Panc1 (cell line): ENCODE measurements at regions not wholly inside any gene's neighbourhood (a gene's known extent, or its start where the extent isn't known, plus 50 kb on each side); places are given as distances from the start of the nearest gene placed in this dataset.

Experiments used
- ATAC-seq: fragments of 200-7000 bp; cut with Tn5 transposase; 2 replicates; pipeline ENCODE4 v1.9.1; 2020; ENCODE audit warnings: mild to moderate bottlenecking, moderate library complexity
- BruUV-seq: library from RNA; stranded (reverse); fragments of 400-500 nt; replicated peaks from 2 replicates; lab custom pipeline; 2021; lab: Mats Ljungman, UMichigan
- CTCF ChIA-PET: fragments of 300-600 bp; sonication (Branson Sonifier 250); formaldehyde crosslinking; loops from one replicate; lab custom pipeline; 2022; ENCODE audit warnings: antibody characterized with exemption; lab: Charles Lee
- POLR2A ChIA-PET: fragments of 300-600 bp; sonication (Branson Sonifier 250); formaldehyde crosslinking; loops from one replicate; lab custom pipeline; 2022; ENCODE audit warnings: antibody characterized with exemption; lab: Charles Lee
- DNase-seq: peaks from one replicate; pipeline ENCODE4 v3.0.0-alpha.2; 2010; ENCODE audit warnings: low read depth, low spot score
- H3K27ac ChIP-seq: 2 replicates; pipeline ENCODE4 v1.5.1; 2011; ENCODE audit warnings: mild to moderate bottlenecking, low read length, inconsistent platforms
- H3K27me3 ChIP-seq: fragments of 200-500 bp; sonication (Bioruptor generic); 2 replicates; pipeline ENCODE4 v1.6.0; 2014; ENCODE audit warnings: low read length, inconsistent platforms; ENCODE audit not compliant: control insufficient read depth, insufficient read depth
- H3K36me3 ChIP-seq: fragments of 200-500 bp; sonication (Bioruptor generic); 2 replicates; pipeline ENCODE4 v1.5.1; 2014; ENCODE audit warnings: inconsistent platforms, mild to moderate bottlenecking, low read length, moderate library complexity; ENCODE audit not compliant: control insufficient read depth, insufficient read depth
- H3K4me1 ChIP-seq: 2 replicates; pipeline ENCODE4 v1.5.1; 2011; ENCODE audit warnings: inconsistent platforms, mild to moderate bottlenecking, low read length, moderate library complexity; ENCODE audit not compliant: control insufficient read depth, insufficient read depth
- H3K4me3 ChIP-seq, 2 experiments: 2 replicates each; pipeline ENCODE4 v1.5.1; 2011 to 2012; ENCODE audit warnings: low read depth in 2 of 2, low read length in 2 of 2, mild to moderate bottlenecking in 2 of 2, inconsistent platforms in 1 of 2, moderate library complexity in 1 of 2
- H3K9me3 ChIP-seq: fragments of 200-500 bp; sonication (Bioruptor generic); 2 replicates; pipeline ENCODE4 v1.5.1; 2014; ENCODE audit warnings: low read depth, mild to moderate bottlenecking, inconsistent platforms, low read length, moderate library complexity; ENCODE audit not compliant: control insufficient read depth, insufficient read depth
- CTCF ChIP-seq: fragments of 450-650 bp; IDR thresholded peaks from 2 replicates; pipeline ENCODE4 v1.5.1; 2017; ENCODE audit warnings: mild to moderate bottlenecking
- POLR2AphosphoS5 ChIP-seq: IDR thresholded peaks from 2 replicates; pipeline ENCODE4 v1.6.1; 2012; ENCODE audit warnings: mild to moderate bottlenecking, low read depth, low read length, moderate library complexity
- REST ChIP-seq, 2 experiments: IDR thresholded peaks; 2 replicates each; pipeline ENCODE4 v1.6.1; 2011 to 2012; ENCODE audit warnings: low read depth in 2 of 2, control low read depth in 1 of 2, low read length in 1 of 2, mild to moderate bottlenecking in 1 of 2, moderate library complexity in 1 of 2; ENCODE audit not compliant: insufficient read depth in 1 of 2
- SIN3A ChIP-seq: IDR thresholded peaks from 2 replicates; pipeline ENCODE4 v1.6.1; 2012; ENCODE audit warnings: low read depth, mild to moderate bottlenecking, low read length, moderate library complexity, borderline replicate concordance; ENCODE audit not compliant: insufficient read depth
- TCF7L2 ChIP-seq: IDR thresholded peaks from 2 replicates; pipeline ENCODE4 v1.6.1; 2011; ENCODE audit warnings: mild to moderate bottlenecking, low read depth, low read length, inconsistent platforms
- in situ Hi-C: cut with HindIII; loops from 2 replicates; pipeline ENCODE4 v1.10.0; 2016; ENCODE audit warnings: low sequenced_read_pairs, low pct_unique_long_range_greater_than_20kb
- intact Hi-C: fragments of 100-400 bp; cut with micrococcal nuclease; formaldehyde crosslinking; loops from one replicate; pipeline ENCODE4 v1.10.0; 2022; ENCODE audit not compliant: unreplicated experiment

DNA sequence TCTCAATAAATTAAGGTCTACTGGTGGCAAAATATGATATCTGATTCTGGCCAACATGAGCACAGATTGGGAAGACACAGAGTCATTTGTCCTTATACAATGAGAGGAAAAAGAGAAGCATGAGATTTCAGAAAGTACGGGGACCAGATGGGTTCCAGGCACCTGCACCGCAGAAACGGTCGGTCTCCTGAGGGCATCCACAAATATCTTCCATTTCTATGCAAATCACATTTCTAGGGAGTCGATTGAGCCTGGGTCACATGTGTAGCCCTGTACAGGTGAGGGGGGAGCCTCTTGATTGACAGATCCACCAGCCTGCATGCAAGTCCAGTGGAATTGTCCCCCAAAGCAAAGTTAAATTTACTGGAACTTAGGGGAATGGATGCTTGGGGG, 415.6 kb downstream of the NPHP4 start:
- H3K27ac ChIP-seq, result no peak overlapping the region
- ATAC-seq (no peak), DNase-seq (no peak)
- POLR2A ChIA-PET, result no interaction called here
- no peaks in the 10 kb centered on the region; the same call in 1 of the 2 replicates for H3K27me3 ChIP-seq
- intact Hi-C loops, result no loop called here
- in situ Hi-C loops, result no loop called here
- no peak overlapping the region for H3K4me3 ChIP-seq
- CTCF ChIA-PET, result no interaction called here
- H3K4me1 ChIP-seq, result no peaks in the 10 kb centered on the region
- no peaks in the 10 kb centered on the region for H3K36me3 ChIP-seq
- no peak for TF ChIP-seq POLR2AphosphoS5
- no TSS peak for BruUV-seq
- H3K9me3 ChIP-seq, result no peaks in the 10 kb centered on the region

- no peak for ATAC-seq
- POLR2A ChIA-PET, result no interaction called here
Observed at GRCh38 chr1:5576011-5576672, 416.1 kb downstream of the NPHP4 start.

More at GRCh38 chr1:5576011-5576672, 416.1 kb downstream of the NPHP4 start:
- Histone ChIP-seq H3K9me3 (no peaks in the 10 kb centered on the region), H3K4me3 (no peak overlapping the region), H3K4me1 (no peaks in the 10 kb centered on the region), H3K27me3 (no peaks in the 10 kb centered on the region; the same call in 1 of the 2 replicates), H3K36me3 (no peaks in the 10 kb centered on the region), H3K27ac (no peak overlapping the region)
- no TSS peak for BruUV-seq
- DNase-seq, result no peak
- intact Hi-C loops (no loop called here), in situ Hi-C loops (no loop called here)
- CTCF ChIA-PET, result interaction anchor here (0.7 kb wide), 1 partner anchor 351 kb away, joined by 3 read pairs; no protein-coding TSS in a partner anchor
- no peak for TF ChIP-seq TCF7L2
- no peak for TF ChIP-seq REST (IDR thresholded peaks at IDR 0.05; ENCODE audit: insufficient read depth in 1 of 2, low read depth in 2 of 2, low read length in 1 of 2)
- no peak for TF ChIP-seq CTCF
- TF ChIP-seq SIN3A, result no peak
- TF ChIP-seq POLR2AphosphoS5, result no peak
